ENCODE measurements at regions not wholly inside any gene's neighbourhood (a gene's known extent, or its start where the extent isn't known, plus 50 kb on each side); places are given as distances from the start of the nearest gene placed in this dataset.

DNA sequence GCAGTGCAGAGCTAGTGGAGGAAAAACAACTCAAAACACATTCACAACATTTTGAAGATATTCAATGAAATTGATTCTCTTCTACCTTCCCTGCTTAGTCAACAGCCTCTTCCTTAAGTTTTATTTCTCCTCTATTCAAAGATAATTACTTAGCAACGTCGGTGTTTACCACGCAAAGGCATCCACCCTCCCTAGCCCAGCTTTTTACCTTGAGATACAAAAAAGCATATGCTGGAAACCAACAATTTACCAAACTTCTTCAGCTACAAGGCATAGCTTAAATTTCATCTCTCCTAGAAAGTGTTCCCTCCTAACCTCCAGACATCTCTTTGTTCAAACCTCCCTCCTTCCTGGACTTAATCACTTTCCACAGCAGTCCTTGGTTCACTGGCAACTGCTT is 102.8 kb upstream of the SOD1 start:
- TF ChIP-seq CTCF (conservative IDR thresholded peaks at IDR 0.05; ENCODE audit: low read length), result no peak
- no peak for TF ChIP-seq EZH2phosphoT487 (IDR thresholded peaks at IDR 0.05; ENCODE audit: borderline replicate concordance, low read depth, low read length)
